DOHH2 (cell line): ENCODE measurements at regions not wholly inside any gene's neighbourhood (a gene's known extent, or its start where the extent isn't known, plus 50 kb on each side); places are given as distances from the start of the nearest gene placed in this dataset.

Experiments
- CTCF ChIP-seq: fragments of 200-600 bp; sonication (generic); IDR thresholded peaks from one replicate; pipeline ENCODE4 v1.5.1; 2014; ENCODE audit warnings: antibody characterized with exemption, mild to moderate bottlenecking, low read depth, low read length; ENCODE audit not compliant: poor library complexity, severe bottlenecking
- EZH2phosphoT487 ChIP-seq: fragments of 200-600 bp; sonication (generic); IDR thresholded peaks from 2 replicates; pipeline ENCODE4 v1.6.1; 2017; ENCODE audit warnings: borderline replicate concordance, mild to moderate bottlenecking, antibody characterized with exemption, low read length, moderate library complexity, mixed read lengths

DNA sequence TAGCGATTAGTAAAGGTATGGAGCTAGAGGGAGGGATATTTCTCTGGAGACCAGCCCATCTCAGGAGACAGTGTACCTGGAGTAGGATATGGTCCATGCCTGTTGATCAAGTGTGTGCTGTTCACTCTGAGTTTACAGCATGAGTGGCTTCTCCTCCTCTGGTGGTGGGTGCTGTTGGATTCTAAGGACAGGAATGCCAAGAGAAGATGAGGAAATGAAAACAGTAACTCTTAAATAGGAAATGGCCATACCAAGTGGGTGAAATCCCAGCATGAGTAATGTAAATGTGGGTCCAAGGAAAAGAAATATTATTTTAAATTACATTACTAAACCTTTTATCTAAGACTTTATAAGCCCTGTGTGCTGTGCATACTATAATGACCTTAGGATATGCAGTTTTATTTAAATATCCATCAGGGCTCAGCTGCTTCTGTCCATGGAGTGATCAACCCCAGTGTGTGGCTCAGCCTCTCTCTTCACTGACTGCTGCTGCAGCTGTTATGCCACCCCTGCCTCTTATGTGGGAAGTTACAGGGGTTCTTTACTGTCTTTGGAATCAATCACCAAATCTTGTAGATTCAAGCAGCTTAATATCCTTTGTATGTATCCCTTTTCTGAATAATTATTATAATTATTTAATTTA, 54.3 kb downstream of the FAT3 start:
- TF ChIP-seq CTCF (no peak), EZH2phosphoT487 (no peak)
